IMR-90 (cell line): ENCODE measurements at regions not wholly inside any gene's neighbourhood (a gene's known extent, or its start where the extent isn't known, plus 50 kb on each side); places are given as distances from the start of the nearest gene placed in this dataset.

Experiments
- ATAC-seq: fragments of 200-7000 bp; cut with Tn5 transposase; 2 replicates; pipeline ENCODE4 v1.9.1; 2020; ENCODE audit warnings: low read depth, mild to moderate bottlenecking, moderate library complexity
- BruUV-seq: library from RNA; stranded (reverse); fragments of 400-500 nt; replicated peaks from 2 replicates; lab custom pipeline; 2021; lab: Mats Ljungman, UMichigan
- CTCF ChIA-PET: fragments of 300-600 bp; formaldehyde crosslinking; extraction: SDS; loops from one replicate; lab custom pipeline; 2021; ENCODE audit warnings: antibody characterized with exemption; lab: Yijun Ruan, JAX
- POLR2A ChIA-PET: fragments of 300-600 bp; sonication (Branson Sonifier 250); formaldehyde crosslinking; loops from one replicate; lab custom pipeline; 2022; ENCODE audit warnings: antibody characterized with exemption; ENCODE audit not compliant: unreplicated experiment; lab: Charles Lee
- DNase-seq: peaks from one replicate; pipeline ENCODE4 v3.0.0; 2013
- H2AFZ ChIP-seq: replicated peaks from 2 replicates; pipeline ENCODE3; 2013; ENCODE audit warnings: low read length, mild to moderate bottlenecking; ENCODE audit not compliant: poor library complexity
- H2AK5ac ChIP-seq: 2 replicates; pipeline ENCODE4 v1.6.1; 2013; ENCODE audit warnings: low read depth, low read length, inconsistent platforms
- H2AK9ac ChIP-seq: replicated peaks from 2 replicates; pipeline ENCODE3; 2013; ENCODE audit warnings: mild to moderate bottlenecking, low read depth, low read length, moderate library complexity; ENCODE audit not compliant: poor library complexity
- H2BK120ac ChIP-seq: 2 replicates; pipeline ENCODE4 v1.6.1; 2013; ENCODE audit warnings: low read depth, low read length, inconsistent platforms
- H2BK15ac ChIP-seq: 3 replicates; pipeline ENCODE4 v1.6.1; 2013; ENCODE audit warnings: low read depth, low read length, inconsistent platforms
- H2BK20ac ChIP-seq: 2 replicates; pipeline ENCODE4 v1.6.1; 2013; ENCODE audit warnings: low read depth, mild to moderate bottlenecking, inconsistent platforms, low read length, moderate library complexity
- H2BK5ac ChIP-seq: 2 replicates; pipeline ENCODE4 v1.6.1; 2013; ENCODE audit warnings: mild to moderate bottlenecking, low read depth, low read length, inconsistent platforms; ENCODE audit not compliant: poor library complexity, severe bottlenecking
- H3K14ac ChIP-seq: replicated peaks from 2 replicates; pipeline ENCODE4 v1.6.1; 2013; ENCODE audit warnings: low read depth, low read length, inconsistent platforms
- H3K18ac ChIP-seq: 2 replicates; pipeline ENCODE4 v1.6.1; 2013; ENCODE audit warnings: low read depth, low read length, control low read depth
- H3K23ac ChIP-seq: 2 replicates; pipeline ENCODE4 v1.6.1; 2013; ENCODE audit warnings: low read depth, low read length, inconsistent platforms
- H3K27ac ChIP-seq: 2 replicates; pipeline ENCODE4 v1.5.1; 2013; ENCODE audit warnings: mild to moderate bottlenecking, control low read depth, low read length; ENCODE audit not compliant: insufficient read depth
- H3K27me3 ChIP-seq: 2 replicates; pipeline ENCODE4 v1.6.1; 2013; ENCODE audit warnings: low read length; ENCODE audit not compliant: control insufficient read depth, insufficient read depth
- H3K36me3 ChIP-seq: 2 replicates; pipeline ENCODE4 v1.6.1; 2013; ENCODE audit warnings: low read length, mixed read lengths; ENCODE audit not compliant: control insufficient read depth, insufficient read depth
- H3K4ac ChIP-seq: 2 replicates; pipeline ENCODE4 v1.6.1; 2013; ENCODE audit warnings: low read depth, low read length, inconsistent platforms
- H3K4me1 ChIP-seq: 2 replicates; pipeline ENCODE4 v1.6.1; 2013; ENCODE audit warnings: low read length, mixed read lengths; ENCODE audit not compliant: control insufficient read depth, insufficient read depth
- H3K4me2 ChIP-seq: 2 replicates; pipeline ENCODE4 v1.6.1; 2013; ENCODE audit warnings: low read depth, mild to moderate bottlenecking, control low read depth, low read length, moderate library complexity
- H3K4me3 ChIP-seq: 2 replicates; pipeline ENCODE4 v1.5.1; 2013; ENCODE audit warnings: low read depth, mild to moderate bottlenecking, control low read depth, low read length, moderate library complexity; ENCODE audit not compliant: insufficient read depth
- H3K56ac ChIP-seq: 2 replicates; pipeline ENCODE4 v1.6.1; 2013; ENCODE audit warnings: low read length, inconsistent platforms; ENCODE audit not compliant: insufficient read depth; ENCODE audit errors: extremely low read depth
- H3K79me1 ChIP-seq, 2 experiments: 2 replicates each; pipeline ENCODE4 v1.6.1; 2013; ENCODE audit warnings: low read length in 2 of 2, inconsistent platforms in 1 of 2, low read depth in 1 of 2
- H3K9ac ChIP-seq: 2 replicates; pipeline ENCODE4 v1.6.1; 2013; ENCODE audit warnings: low read depth, low read length, control low read depth
- H3K9me1 ChIP-seq: 2 replicates; pipeline ENCODE4 v1.6.1; 2013; ENCODE audit warnings: low read length, inconsistent platforms; ENCODE audit not compliant: insufficient read depth
- H3K9me3 ChIP-seq: 2 replicates; pipeline ENCODE4 v1.6.1; 2013; ENCODE audit warnings: low read length; ENCODE audit not compliant: control insufficient read depth, insufficient read depth
- H4K20me1 ChIP-seq: 2 replicates; pipeline ENCODE4 v1.6.1; 2013; ENCODE audit warnings: low read length, inconsistent platforms; ENCODE audit not compliant: insufficient read depth
- H4K5ac ChIP-seq: 2 replicates; pipeline ENCODE4 v1.6.1; 2013; ENCODE audit warnings: mild to moderate bottlenecking, low read depth, low read length, control low read depth
- H4K8ac ChIP-seq, 2 experiments: 2 replicates each; pipeline ENCODE4 v1.6.1; 2013; ENCODE audit warnings: low read depth in 2 of 2, low read length in 2 of 2, control low read depth in 1 of 2, inconsistent platforms in 1 of 2
- H4K91ac ChIP-seq: 2 replicates; pipeline ENCODE4 v1.6.1; 2013; ENCODE audit warnings: low read depth, low read length, inconsistent platforms; ENCODE audit not compliant: insufficient read depth
- BHLHE40 ChIP-seq: fragments of 150-350 bp; IDR thresholded peaks from 2 replicates; pipeline ENCODE4 v1.6.1; 2016; ENCODE audit warnings: mild to moderate bottlenecking, low read depth, low read length
- CEBPB ChIP-seq: IDR thresholded peaks from 2 replicates; pipeline ENCODE4 v1.6.1; 2012; ENCODE audit warnings: low read depth, low read length, improper control_type of control experiment
- CHD1 ChIP-seq: IDR thresholded peaks from 2 replicates; pipeline ENCODE4 v1.6.1; 2012; ENCODE audit warnings: low read depth, low read length, improper control_type of control experiment
- FOS ChIP-seq: fragments of 150-350 bp; IDR thresholded peaks from 2 replicates; pipeline ENCODE4 v1.6.1; 2016; ENCODE audit warnings: low read depth, low read length
- MAFK ChIP-seq: IDR thresholded peaks from 2 replicates; pipeline ENCODE4 v1.6.1; 2012; ENCODE audit warnings: low read depth, low read length, improper control_type of control experiment
- MAZ ChIP-seq: IDR thresholded peaks from 2 replicates; pipeline ENCODE4 v1.6.1; 2012; ENCODE audit warnings: low read depth, mild to moderate bottlenecking, low read length, improper control_type of control experiment, moderate library complexity, borderline replicate concordance
- MXI1 ChIP-seq: IDR thresholded peaks from 2 replicates; pipeline ENCODE4 v1.6.1; 2012; ENCODE audit warnings: low read depth, mild to moderate bottlenecking, low read length, moderate library complexity, borderline replicate concordance
- NFE2L2 ChIP-seq: fragments of 150-350 bp; IDR thresholded peaks from 2 replicates; pipeline ENCODE4 v1.6.1; 2016; ENCODE audit warnings: low read depth, mild to moderate bottlenecking, low read length
- POLR2A ChIP-seq: IDR thresholded peaks from 2 replicates; pipeline ENCODE4 v1.6.1; 2012; ENCODE audit warnings: mild to moderate bottlenecking, low read depth, low read length
- RAD21 ChIP-seq: IDR thresholded peaks from 2 replicates; pipeline ENCODE4 v1.6.1; 2012; ENCODE audit warnings: low read length, improper control_type of control experiment
- RCOR1 ChIP-seq: IDR thresholded peaks from 2 replicates; pipeline ENCODE4 v1.6.1; 2012; ENCODE audit warnings: mild to moderate bottlenecking, low read length, improper control_type of control experiment; ENCODE audit not compliant: insufficient replicate concordance
- RFX5 ChIP-seq: IDR thresholded peaks from 2 replicates; pipeline ENCODE4 v1.8.0; 2012; ENCODE audit warnings: low read depth, mild to moderate bottlenecking, low read length, moderate library complexity
- SMC3 ChIP-seq: fragments of 150-350 bp; IDR thresholded peaks from 2 replicates; pipeline ENCODE4 v1.6.1; 2016; ENCODE audit warnings: low read depth, mild to moderate bottlenecking, antibody characterized with exemption, low read length, moderate library complexity
- WGBS, 2 experiments: methylation state at CpG; one replicate each; pipeline versions ENCODE4 v1.1.5 to v1.1.7; 2013; ENCODE audit warnings: missing lambda C conversion rate in 2 of 2; ENCODE audit not compliant: insufficient read length in 1 of 2; ENCODE audit errors: extremely low coverage in 2 of 2; 5-methylcytosine and 5-hydroxymethylcytosine counted together
- dilution Hi-C: fragments of 300-500 bp; cut with HindIII; formaldehyde crosslinking; loops from one replicate; pipeline ENCODE4 v1.14.3; 2018; ENCODE audit warnings: low sequenced_read_pairs; ENCODE audit not compliant: unreplicated experiment
- in situ Hi-C: fragments of 300-500 bp; cut with MboI; formaldehyde crosslinking; loops from 3 replicates; pipeline ENCODE4 v1.14.3; 2019; ENCODE audit warnings: low sequenced_read_pairs, inconsistent platforms, mixed read lengths
- intact Hi-C: fragments of 100-400 bp; cut with micrococcal nuclease; formaldehyde crosslinking; loops from 2 replicates; pipeline ENCODE4 v1.10.0; 2022
- TF ChIP-seq, protein P1 (sequence below): fragments of 150-350 bp; IDR thresholded peaks from 2 replicates; pipeline ENCODE4 v1.6.1; 2016; ENCODE audit warnings: low read depth, mild to moderate bottlenecking, low read length, moderate library complexity, borderline replicate concordance
- TF ChIP-seq, protein P2 (sequence below): fragments of 150-350 bp; IDR thresholded peaks from 2 replicates; pipeline ENCODE4 v1.6.1; 2017; ENCODE audit warnings: mild to moderate bottlenecking, antibody characterized with exemption, low read length, low read depth
- TF ChIP-seq, protein P3 (sequence below): conservative IDR thresholded peaks from 2 replicates; pipeline ENCODE4 v1.5.1; 2012; ENCODE audit warnings: mild to moderate bottlenecking, low read depth, low read length, improper control_type of control experiment

DNA sequence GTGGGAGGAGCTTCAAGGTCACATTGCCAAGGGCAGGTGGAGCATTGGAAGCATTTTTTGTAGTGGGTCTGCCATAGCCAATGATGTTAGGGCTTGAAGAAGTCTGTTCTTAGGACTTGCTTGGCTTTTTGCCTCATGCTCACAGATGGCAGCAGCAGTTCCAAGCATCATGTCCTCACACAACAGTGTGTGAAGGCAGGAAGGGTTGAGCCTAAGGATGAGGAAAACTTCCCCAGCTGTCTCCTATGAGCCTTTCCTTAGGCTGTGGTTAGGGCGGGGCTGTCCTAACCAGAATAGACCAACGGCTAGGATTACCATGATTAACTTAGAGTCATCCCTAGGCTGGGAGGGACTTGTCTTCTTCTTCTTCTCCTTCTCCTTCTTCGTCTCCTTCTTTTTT is 76.2 kb upstream of the KCNA1 start:
- POLR2A ChIA-PET: no interaction called here
- no peak overlapping the region for H2AK5ac ChIP-seq
- H3K23ac ChIP-seq: no peak overlapping the region
- H3K56ac ChIP-seq: no peak overlapping the region
- no peak overlapping the region for H3K4ac ChIP-seq
- no peak overlapping the region for H2BK5ac ChIP-seq
- in situ Hi-C loops: no loop called here
- no peak overlapping the region for H2AK9ac ChIP-seq
- H3K27ac ChIP-seq: no peak overlapping the region
- ATAC-seq: no peak
- no peak overlapping the region for H2BK120ac ChIP-seq
- H2BK15ac ChIP-seq: no peak overlapping the region
- H3K14ac ChIP-seq: no peak overlapping the region
- no peak overlapping the region for H3K4me3 ChIP-seq
- intact Hi-C loops: no loop called here
- no peaks in the 10 kb centered on the region for H4K20me1 ChIP-seq
- no peaks in the 10 kb centered on the region for H3K4me1 ChIP-seq
- dilution Hi-C loops: no loop called here
- H3K27me3 ChIP-seq: peaks cover 4% of the 10 kb centered on the region
- WGBS, 2 experiments: 0% methylated on average over 1 of the region's 3 CpGs; no CpG with 5 or more reads in 1 of the 2 experiments
- H3K9ac ChIP-seq: no peak overlapping the region
- no peaks in the 10 kb centered on the region for H3K79me1 ChIP-seq
- no peaks in the 10 kb centered on the region for H3K36me3 ChIP-seq
- DNase-seq: no peak
- H4K8ac ChIP-seq: no peak overlapping the region
- CTCF ChIA-PET: no interaction called here
- H2AFZ ChIP-seq: no peak overlapping the region
- no peak overlapping the region for H4K91ac ChIP-seq
- TF ChIP-seq, protein P1, sequence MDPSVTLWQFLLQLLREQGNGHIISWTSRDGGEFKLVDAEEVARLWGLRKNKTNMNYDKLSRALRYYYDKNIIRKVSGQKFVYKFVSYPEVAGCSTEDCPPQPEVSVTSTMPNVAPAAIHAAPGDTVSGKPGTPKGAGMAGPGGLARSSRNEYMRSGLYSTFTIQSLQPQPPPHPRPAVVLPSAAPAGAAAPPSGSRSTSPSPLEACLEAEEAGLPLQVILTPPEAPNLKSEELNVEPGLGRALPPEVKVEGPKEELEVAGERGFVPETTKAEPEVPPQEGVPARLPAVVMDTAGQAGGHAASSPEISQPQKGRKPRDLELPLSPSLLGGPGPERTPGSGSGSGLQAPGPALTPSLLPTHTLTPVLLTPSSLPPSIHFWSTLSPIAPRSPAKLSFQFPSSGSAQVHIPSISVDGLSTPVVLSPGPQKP: no peak
- no peak for TF ChIP-seq RFX5
- no peak for TF ChIP-seq MAZ
- no peak for TF ChIP-seq RAD21
- TF ChIP-seq SMC3: no peak
- no peak for TF ChIP-seq BHLHE40
- TF ChIP-seq, protein P2, sequence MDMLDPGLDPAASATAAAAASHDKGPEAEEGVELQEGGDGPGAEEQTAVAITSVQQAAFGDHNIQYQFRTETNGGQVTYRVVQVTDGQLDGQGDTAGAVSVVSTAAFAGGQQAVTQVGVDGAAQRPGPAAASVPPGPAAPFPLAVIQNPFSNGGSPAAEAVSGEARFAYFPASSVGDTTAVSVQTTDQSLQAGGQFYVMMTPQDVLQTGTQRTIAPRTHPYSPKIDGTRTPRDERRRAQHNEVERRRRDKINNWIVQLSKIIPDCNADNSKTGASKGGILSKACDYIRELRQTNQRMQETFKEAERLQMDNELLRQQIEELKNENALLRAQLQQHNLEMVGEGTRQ: no peak
- no peak for TF ChIP-seq FOS
- TF ChIP-seq NFE2L2: no peak
- no peak for TF ChIP-seq POLR2A
- TF ChIP-seq, protein P3, sequence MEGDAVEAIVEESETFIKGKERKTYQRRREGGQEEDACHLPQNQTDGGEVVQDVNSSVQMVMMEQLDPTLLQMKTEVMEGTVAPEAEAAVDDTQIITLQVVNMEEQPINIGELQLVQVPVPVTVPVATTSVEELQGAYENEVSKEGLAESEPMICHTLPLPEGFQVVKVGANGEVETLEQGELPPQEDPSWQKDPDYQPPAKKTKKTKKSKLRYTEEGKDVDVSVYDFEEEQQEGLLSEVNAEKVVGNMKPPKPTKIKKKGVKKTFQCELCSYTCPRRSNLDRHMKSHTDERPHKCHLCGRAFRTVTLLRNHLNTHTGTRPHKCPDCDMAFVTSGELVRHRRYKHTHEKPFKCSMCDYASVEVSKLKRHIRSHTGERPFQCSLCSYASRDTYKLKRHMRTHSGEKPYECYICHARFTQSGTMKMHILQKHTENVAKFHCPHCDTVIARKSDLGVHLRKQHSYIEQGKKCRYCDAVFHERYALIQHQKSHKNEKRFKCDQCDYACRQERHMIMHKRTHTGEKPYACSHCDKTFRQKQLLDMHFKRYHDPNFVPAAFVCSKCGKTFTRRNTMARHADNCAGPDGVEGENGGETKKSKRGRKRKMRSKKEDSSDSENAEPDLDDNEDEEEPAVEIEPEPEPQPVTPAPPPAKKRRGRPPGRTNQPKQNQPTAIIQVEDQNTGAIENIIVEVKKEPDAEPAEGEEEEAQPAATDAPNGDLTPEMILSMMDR: no peak
- no peak for TF ChIP-seq MAFK
- TF ChIP-seq RCOR1: no peak
- no peak for TF ChIP-seq CHD1
- no peak for TF ChIP-seq MXI1
- TF ChIP-seq CEBPB: no peak
- no peak overlapping the region for H2BK20ac ChIP-seq
- 0 out of 2 replicates have a peak, but pooled peaks cover 3% of the 10 kb centered on the region for H3K9me3 ChIP-seq
- H3K18ac ChIP-seq: no peak overlapping the region
- no peak overlapping the region for H3K4me2 ChIP-seq
- BruUV-seq: no TSS peak
- H4K5ac ChIP-seq: no peak overlapping the region
- H3K9me1 ChIP-seq: no peaks in the 10 kb centered on the region
